ENCODE measurements at regions not wholly inside any gene's neighbourhood (a gene's known extent, or its start where the extent isn't known, plus 50 kb on each side); places are given as distances from the start of the nearest gene placed in this dataset.

GRCh38 chr2:145038041-145038525 is 518.2 kb upstream of the ZEB2 start:
- no peak for DNase-seq

- DNase-seq: no peak
Measured at GRCh38 chr2:145036421-145037011, 516.6 kb upstream of the ZEB2 start.

- no peak for DNase-seq
Measured at GRCh38 chr2:145034511-145034910, 514.6 kb upstream of the ZEB2 start.

- DNase-seq: no peak
Measured at GRCh38 chr2:145033438-145033837, 513.5 kb upstream of the ZEB2 start.

- DNase-seq: no peak
Measured at GRCh38 chr2:145032791-145033190, 512.9 kb upstream of the ZEB2 start.

GRCh38 chr2:145029873-145030272 is 510.0 kb upstream of the ZEB2 start:
- DNase-seq: no peak

- no peak for DNase-seq
Measured at GRCh38 chr2:145029081-145029480, 509.2 kb upstream of the ZEB2 start.

- no peak for DNase-seq
Measured at GRCh38 chr2:145028101-145028920, 508.4 kb upstream of the ZEB2 start.

GRCh38 chr2:145026456-145027455 is 506.8 kb upstream of the ZEB2 start:
- no peak for DNase-seq

- DNase-seq: no peak
Measured at GRCh38 chr2:145025382-145025781, 505.5 kb upstream of the ZEB2 start.

GRCh38 chr2:145023334-145023934 is 503.5 kb upstream of the ZEB2 start:
- no peak for DNase-seq

- DNase-seq: no peak
Measured at GRCh38 chr2:145022666-145023333, 502.9 kb upstream of the ZEB2 start.

- DNase-seq: no peak
Measured at GRCh38 chr2:145021962-145022665, 502.2 kb upstream of the ZEB2 start.

- DNase-seq: no peak
Measured at GRCh38 chr2:145020694-145021093, 500.8 kb upstream of the ZEB2 start.

- no peak for DNase-seq
Measured at GRCh38 chr2:145020139-145020538, 500.2 kb upstream of the ZEB2 start.

- no peak for DNase-seq
Measured at GRCh38 chr2:145018502-145018901, 498.6 kb upstream of the ZEB2 start.

GRCh38 chr2:145017149-145017548 is 497.2 kb upstream of the ZEB2 start:
- no peak for DNase-seq

GRCh38 chr2:145016711-145017110 is 496.8 kb upstream of the ZEB2 start:
- DNase-seq: no peak

- no peak for DNase-seq
Measured at GRCh38 chr2:145015561-145015960, 495.6 kb upstream of the ZEB2 start.

GRCh38 chr2:145012806-145013205 is 492.9 kb upstream of the ZEB2 start:
- peak; percentile 44 for DNase-seq

- DNase-seq: peak; percentile 11
Measured at GRCh38 chr2:145012214-145012670, 492.3 kb upstream of the ZEB2 start.

Measured in NCI-H146 (cell line).